HG02610 (cell line): ENCODE measurements at regions not wholly inside any gene's neighbourhood (a gene's known extent, or its start where the extent isn't known, plus 50 kb on each side); places are given as distances from the start of the nearest gene placed in this dataset.
A peak's percentile ranks its signal among the peaks of the same experiment; 100 is the strongest.

ENCODE experiments used
- ATAC-seq: cut with Tn5 transposase; IDR thresholded peaks from one replicate; pipeline ENCODE4 v1.9.1; 2021; ENCODE audit warnings: mild to moderate bottlenecking, moderate library complexity; ENCODE audit not compliant: unreplicated experiment

DNA sequence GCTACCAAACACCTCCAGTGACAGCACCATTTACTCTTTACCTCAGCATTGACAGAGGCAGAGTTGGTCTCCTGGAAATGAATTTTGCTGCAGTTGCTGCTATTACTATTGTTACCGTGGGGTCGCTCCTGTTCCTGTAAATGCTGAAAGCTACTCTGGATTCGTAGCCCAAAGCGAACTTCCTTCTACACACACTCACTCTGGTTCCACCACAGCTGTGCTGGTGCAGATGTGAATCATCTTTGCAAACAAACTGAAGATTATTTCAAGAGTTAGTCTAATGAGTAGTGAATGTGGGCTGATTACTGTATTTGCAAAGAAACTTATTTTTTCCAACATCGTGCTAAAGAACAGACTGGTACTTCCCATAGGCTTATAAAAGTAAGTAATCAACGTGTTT is 304.0 kb downstream of the LPIN1 start:
- ATAC-seq: peak; percentile 51

GRCh38 chr2:12051831-12052230 is 305.4 kb downstream of the LPIN1 start:
- ATAC-seq: no peak

- ATAC-seq: no peak
Observed at GRCh38 chr2:12052796-12053195, 306.4 kb downstream of the LPIN1 start.

GRCh38 chr2:12054956-12055618 is 308.7 kb downstream of the LPIN1 start:
- ATAC-seq: no peak

DNA sequence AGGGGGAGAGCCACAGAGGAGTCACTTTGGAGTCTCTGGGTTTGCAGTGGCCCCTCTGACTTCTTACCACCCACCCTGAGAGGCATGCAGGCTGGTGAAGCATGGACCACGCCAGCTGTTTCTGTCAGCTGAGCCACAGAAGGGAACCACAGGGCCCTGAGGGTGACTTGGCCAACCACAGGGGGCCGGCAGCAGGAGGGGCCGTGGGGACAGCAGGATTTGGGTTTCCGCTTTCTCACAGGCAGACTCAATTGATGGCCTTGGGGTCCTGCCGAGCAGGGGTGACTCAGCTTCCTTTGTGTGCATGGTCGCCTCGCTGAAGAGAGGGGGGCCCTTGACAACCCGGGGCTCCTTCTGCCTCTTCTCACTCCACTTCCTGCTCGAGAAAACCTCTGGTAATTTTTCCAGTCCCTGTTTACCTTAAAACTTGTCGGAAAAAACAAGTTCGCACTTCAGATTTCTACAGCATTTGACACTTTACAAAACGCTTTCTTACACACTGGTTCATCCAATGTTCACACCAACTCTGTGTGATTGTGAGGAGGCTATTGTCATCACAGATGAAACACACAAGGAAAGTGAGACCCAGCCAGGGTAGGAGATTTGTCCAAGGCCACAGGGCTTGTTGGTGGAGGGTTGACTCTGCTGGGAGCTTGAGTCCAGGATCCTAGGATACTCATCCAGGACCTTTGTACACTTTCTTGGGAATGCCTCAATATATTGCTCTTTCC is 311.2 kb downstream of the LPIN1 start:
- ATAC-seq: peak; percentile 91

DNA sequence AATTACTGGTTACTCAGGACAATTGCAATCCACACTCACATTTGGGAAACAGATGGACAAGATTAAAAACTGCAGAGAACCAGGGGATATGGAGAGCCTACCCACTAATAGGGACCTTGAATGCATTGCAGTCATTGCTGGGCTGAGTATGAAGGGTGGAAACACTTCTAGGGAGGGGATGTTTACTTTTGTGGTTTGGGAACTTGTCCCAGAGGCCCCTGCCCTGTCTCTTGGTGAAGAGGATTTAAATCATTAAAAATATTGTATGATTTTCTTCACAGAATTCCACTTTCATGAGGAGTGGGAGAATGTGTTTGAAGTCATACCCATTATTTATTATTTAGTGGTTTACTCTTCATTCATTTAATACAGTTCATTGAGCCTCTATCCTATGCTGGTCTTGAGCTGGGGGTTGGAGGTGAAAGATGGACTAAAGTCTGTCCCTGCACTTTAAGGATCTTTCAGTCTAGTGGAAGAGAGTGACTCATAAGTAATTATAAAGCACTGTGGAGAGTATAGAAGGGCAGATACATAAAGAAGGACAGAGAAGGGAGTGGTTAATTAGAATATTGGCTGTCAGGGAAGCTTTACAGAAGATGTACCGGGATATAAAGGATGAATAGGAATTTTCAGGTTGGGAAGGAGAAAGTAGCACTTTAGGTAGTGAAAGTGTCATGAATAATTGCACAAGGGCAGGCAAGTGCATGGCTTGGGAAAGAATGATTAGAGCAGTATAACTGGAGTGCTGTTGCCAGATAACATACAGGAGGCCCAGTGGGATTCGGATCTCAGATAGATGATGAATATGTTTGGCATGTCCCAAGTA is 313.4 kb downstream of the LPIN1 start:
- no peak for ATAC-seq

GRCh38 chr2:12060886-12061285 is 314.5 kb downstream of the LPIN1 start:
- ATAC-seq: no peak

GRCh38 chr2:12061286-12062052 is 315.0 kb downstream of the LPIN1 start:
- ATAC-seq: no peak

DNA sequence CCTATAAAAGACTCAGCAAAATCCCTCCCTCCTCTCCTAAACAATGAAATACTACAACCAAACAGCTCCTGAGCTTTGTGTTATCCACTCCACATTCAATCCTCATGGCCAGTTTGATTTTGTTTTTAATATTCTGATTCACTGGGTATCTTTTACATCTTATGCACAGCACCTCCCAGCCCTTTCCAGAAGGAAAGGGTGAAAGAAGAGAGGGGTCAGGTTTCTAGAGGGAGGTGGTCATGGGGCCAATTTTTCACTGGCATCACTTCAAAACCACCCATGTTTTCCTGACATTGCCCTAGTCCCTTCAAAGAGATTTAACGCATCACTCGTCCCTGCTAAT is 315.6 kb downstream of the LPIN1 start:
- no peak for ATAC-seq

- ATAC-seq: no peak
Observed at GRCh38 chr2:12063210-12063609, 316.8 kb downstream of the LPIN1 start.

GRCh38 chr2:12064153-12064552 is 317.7 kb downstream of the LPIN1 start:
- ATAC-seq: peak; percentile 36

DNA sequence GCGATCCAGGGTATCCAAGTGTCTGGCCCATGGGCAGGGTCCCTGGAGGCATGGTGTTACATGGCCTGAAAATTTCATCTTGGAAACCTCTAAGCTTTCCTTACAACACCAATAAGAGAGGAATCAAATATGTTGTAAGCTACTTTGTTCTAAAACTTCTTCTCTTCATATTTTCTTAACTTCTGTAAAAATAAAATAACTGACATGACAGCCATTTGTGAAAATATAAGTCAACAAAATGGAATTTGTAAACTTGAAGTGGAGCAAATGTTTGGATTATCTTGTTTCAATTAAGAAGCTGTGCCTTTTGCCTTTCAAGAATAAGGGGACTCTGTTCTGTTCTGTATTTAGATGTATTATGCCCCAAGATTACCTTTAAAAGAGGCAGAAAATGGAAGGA is 319.7 kb downstream of the LPIN1 start:
- ATAC-seq: no peak

DNA sequence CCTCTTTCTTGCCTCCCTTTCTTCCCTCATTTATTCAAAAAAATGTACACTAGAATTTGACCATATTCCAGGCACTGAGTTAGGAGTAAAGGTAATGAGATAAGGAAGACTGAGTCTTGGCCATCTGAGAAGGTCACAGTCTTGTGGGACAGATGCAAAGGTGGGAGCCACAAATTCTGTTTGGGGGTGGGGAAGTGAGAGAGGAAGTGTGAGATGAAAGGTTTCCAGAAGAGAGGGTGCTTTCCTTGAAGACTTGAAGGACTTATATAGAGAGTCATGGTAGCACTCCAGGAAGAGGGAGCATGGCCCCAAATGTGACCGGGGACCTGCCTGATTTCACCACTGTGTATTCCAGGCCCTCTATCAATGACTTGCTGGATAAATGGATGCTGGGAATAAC is 320.6 kb downstream of the LPIN1 start:
- ATAC-seq: no peak

DNA sequence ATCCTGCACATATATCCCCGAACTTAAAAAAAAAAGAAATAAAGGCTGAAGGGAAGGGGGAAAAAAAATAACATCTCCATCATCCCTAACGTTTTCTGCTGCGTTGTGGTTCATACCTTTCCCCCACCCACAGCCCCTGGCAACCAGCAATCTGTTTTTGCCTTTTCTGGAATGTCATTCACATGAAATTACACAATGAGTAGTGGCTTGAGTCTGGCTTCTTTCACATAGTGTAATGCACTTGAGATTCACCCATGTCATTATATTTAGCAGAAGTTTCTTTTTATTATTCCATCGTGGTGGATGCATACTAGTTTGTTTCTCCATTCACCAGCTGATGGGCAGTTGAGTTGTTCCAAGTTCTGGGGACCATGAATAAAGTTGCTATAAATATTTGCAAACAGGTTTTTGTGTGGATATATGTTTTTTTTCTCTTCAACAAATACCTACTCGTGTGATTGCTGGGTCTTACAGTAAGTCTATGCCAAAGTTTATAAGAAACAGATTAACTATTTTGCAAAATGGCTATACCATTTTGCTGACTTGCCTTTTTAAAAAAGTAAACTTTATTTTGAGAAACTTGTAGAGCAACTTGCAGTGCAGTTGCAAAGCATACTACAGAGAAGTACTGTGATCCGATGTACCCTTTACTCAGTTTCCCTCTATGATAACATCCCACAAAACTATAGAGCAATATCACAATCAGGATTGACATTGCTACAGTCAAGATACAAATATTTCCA is 322.5 kb downstream of the LPIN1 start:
- no peak for ATAC-seq

DNA sequence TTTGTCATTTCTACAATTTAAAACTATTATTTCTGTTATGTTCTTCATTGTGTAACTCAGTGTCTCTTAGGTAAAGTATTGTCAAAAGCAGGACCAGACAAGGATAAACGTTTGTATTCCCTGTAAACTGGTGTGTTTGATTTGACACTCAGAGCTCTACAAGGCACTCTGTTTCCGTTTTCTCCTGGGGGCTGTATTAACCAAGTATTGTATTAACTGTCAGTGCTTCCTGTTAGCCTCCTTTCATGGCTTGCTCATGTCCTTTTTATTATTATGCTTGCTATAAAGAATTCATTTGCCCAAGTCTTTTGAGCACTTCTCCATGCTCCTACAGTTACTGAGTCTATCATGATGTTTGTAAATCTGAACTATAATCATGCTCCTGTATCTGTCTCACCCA is 323.7 kb downstream of the LPIN1 start:
- no peak for ATAC-seq

GRCh38 chr2:12070581-12070980 is 324.1 kb downstream of the LPIN1 start:
- ATAC-seq: peak; percentile 38

DNA sequence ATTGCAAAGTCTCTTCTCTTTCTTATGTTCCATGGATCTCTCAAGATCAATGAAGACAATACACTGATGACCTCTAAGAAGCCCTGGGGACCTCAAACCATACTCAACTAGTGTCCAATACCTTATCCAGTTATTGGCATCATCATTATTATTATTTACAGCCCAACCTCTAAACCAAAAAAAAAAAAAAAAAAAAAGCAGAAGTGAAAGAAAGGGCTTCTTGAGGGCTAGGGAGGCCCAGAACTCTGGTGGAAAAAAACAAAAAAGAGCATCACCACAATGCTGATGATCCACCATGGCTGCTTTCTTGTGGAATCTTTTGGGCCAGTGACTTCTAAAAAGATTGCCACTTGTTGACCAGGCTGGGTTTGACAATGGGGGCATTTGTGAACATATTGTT is 324.9 kb downstream of the LPIN1 start:
- peak; percentile 29 for ATAC-seq

DNA sequence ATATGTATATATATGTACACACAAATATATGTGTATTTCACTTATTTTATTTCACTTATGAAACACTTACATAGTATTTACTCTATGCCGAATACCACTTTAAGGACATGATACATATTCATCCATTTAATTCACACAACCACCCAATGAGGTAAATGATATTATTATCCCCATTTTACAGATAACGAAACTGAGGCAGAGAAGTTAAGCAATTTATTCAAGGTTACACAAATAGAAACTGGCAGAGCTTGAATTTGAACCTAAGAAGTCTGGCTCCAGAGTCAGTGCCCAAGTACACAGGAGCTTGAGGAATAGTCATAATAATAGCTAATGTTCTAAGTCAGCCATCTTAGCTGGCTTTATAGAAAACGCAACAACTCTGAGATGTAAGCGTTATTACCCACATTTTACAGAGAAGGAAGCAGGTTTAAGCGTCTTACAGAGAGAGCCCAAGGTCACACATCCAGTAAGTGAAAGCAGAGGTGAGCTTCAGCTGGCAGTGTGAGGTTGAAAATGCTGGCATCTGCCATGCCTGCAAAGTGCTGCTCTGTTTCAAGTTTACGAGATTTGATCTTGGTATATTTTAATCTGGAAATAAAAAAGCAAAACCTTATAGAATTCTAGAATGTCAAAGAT is 326.9 kb downstream of the LPIN1 start:
- ATAC-seq: no peak

GRCh38 chr2:12074126-12074844 is 327.9 kb downstream of the LPIN1 start:
- peak; percentile 80 for ATAC-seq
